Stimulated activated CD4-positive, alpha-beta T cell treated with anti-CD3 and anti-CD28 coated beads, Interleukin-15, amount 100 ng/mL, for 24 hours (primary cell): ENCODE measurements at regions not wholly inside any gene's neighbourhood (a gene's known extent, or its start where the extent isn't known, plus 50 kb on each side); places are given as distances from the start of the nearest gene placed in this dataset.

Experiments used
- DNase-seq: peaks from one replicate; pipeline ENCODE4 v3.0.0-alpha.2; 2020

DNA sequence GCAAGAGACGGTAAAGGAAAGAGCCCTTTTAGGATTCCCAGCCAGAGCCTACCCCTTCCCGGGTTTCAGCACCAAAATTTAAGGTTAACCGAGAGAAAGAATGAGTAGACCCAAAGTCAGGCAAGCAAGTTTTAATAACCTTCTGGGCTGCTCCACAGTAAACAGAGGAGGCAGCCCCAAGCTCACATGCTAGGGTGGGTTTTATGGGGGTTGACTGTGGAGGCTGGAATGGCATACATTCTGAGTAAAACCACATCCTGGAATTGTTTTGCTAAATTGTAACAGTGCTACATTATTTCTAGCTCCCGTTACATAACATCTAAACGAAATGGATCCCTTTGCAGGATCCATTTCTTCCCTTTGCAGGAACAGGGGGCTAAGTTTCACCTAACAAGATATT lies 102.2 kb upstream of the USP9Y start:
- DNase-seq = no peak

DNA sequence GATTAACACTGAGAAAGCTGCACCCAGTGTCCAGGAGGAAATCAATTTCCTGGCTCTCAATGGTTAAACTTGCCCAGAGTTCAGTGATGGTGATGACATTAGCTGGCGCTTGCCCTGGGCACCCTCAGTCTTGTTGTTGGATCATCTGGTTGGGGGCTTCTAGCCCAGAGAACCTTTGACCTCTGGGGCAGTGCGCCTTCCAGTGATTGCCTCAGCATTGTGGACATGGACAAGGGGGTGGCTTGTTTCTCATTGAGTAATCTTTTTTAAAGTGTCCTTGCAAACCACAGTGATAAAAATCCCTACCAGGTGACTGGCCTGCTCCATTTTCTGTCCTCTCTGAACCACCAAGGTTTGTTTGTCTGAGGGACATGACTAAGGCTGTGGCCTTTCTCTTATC lies 95.6 kb upstream of the USP9Y start:
- no peak for DNase-seq

DNA sequence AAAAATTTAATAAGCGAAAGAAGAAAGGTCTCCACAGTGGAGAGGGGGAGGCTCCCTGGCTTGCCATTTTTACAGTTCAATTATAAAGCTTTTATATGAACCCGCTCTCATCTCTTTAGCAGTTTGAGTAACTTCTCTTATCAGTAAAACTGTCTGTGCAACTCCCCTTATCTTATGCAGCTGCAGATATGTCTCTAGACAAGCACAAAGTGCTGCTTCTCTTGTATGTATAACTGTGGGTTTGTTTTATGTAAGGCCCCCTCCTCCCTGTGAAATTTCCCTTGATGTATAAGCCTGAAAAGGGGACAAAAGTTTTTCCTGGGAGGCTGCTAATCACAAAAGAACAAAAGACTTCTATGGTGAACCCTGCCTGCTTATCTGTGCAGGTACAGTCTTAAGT lies 90.2 kb upstream of the USP9Y start:
- DNase-seq = no peak

DNA sequence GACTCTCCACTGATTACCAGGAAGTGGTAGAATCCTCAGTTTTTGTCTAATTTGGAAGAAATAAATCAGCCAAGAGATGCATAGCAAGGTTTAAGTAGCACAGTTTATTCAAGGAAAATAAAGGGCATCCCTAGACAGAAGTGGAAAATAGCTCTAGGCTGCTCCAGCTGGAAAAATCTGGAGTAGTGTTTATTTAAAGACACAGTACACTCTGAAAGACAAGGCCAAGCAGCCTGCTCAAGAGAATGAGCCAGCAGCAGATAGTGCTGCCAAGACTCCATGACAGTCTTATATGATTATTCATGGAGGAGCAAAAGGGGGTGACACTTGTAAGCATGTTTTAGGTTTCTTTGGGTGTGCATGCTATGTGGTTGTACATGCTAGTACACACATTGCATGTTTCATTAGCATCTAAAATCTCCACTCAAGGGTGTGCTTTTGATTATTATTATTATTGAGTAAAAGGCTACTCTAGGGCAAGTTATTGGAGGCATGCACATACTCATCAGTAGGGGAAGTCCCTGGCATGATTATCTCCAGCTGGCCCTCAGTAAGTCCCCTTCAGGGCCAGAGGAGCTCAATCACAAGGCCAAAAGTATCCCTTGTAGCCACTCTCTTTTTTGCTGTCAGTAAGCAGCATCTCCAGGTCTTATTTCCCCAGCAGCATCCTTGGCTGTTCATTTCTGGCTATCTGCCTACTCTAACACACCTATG lies 85.1 kb upstream of the USP9Y start:
- no peak for DNase-seq

DNA sequence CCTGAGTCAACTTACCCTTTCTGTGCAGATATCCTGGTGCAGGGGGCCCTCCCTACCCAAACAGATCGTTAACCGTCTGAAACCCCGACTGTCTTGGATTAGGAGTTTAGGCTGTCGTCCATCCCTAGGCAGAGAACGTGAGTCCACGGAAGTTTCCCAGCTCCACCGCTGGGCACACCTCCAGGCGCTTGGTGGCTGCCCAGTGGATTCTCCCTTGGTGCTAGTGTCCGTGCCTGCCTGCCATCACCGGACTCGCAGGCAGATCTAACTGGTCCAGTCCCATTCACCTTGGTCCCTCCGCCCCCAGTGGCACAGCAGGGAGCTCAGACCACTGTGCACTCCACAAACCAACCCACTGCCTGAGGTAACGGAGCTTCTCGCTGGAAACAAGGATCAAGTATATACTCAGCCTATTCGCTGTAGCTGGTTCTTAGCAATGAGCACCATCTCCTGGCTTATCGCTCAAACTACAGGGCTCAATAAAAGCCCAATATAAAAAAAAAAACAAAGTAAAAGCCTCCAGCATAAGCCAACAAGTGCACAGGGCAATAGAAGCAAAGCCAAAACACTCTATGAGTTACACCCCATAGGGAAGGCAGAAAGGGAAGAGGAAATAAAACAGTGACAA lies 79.5 kb upstream of the USP9Y start:
- DNase-seq = no peak

DNA sequence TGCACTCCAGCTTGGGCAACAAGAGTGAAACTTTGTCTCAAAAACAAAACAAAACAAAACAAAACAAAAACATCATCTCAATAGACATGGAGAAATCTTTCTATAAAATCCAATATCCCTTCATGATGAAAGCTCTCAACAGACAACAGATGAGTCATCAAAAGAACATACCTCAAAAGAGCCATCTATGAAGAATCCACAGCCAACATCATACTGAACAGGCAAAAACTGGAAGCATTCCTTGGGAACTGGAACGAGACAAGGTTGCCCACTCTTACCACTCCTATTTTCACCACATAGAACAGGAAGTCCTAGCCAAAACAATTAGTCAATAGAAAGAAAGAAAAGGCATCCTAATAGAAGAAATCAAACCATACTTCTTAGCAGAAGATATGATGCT lies 77.8 kb upstream of the USP9Y start:
- no peak for DNase-seq

DNA sequence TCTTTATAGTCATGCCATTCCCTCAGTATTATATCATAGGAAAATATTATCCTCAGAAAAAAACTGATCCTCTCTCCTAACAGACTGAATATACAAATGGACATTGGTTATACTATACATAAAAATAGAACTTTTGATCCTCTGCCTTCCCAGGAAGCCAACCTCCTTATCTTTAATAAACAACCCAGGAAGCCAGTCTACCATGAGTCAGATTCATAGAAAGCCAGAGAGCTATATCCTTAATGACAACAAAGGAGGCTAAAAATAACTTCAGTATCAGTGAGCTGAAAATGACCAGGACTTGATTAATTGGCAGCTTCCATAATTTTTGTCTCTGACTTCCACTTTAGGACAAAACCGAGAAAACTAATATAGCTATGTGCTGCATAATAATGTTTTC lies 58.0 kb upstream of the USP9Y start:
- no peak for DNase-seq

DNA sequence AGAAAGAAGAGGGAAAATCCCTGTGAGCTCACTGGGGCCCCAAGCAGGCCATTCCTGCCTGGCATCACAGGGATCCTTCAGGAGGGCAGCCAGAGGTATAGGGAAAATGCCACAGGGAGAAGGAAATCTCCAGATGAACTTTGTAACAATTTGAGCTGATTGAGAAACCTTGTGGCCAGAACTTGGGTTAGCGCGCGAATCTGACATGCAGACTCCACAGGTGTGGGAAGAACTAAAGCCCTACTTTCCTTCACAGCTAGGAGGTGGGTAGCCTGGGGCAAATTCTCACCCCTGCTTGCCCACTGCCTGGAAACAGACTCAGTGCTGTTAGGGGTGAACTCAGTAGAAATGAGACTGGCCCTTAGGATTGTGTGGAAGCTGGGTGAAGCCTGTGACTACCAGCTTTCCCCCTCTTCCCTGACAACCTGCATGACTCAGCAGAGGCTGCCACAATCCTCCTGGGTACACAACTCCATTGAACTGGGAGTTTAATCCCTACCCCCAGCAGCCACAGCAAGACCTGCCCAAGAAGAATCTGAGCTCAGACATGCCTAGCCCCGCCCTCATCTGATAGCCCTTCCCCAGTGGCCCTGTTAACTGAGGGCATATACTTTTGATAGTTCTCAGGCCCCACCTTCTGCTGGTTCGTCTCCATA lies 57.2 kb upstream of the USP9Y start:
- DNase-seq = no peak

DNA sequence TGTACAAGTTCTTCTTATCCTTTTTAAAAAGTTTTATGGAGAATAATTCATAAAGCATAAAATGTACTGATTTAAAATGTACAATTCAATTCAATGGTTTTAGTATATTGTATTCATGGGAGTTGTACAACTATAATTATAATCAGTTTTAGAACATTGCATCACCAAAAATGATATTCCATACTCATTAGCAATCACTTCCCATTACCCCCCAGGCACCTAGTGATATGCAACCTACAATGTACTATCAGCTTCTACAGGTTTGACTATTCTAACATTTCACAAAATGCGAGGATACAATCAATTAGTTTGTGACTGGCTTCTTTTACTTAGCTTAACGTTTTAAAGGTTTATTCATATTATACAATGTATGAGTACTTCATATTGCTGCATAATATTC lies 49.9 kb upstream of the USP9Y start:
- DNase-seq = no peak
